ENCODE measurements at regions not wholly inside any gene's neighbourhood (a gene's known extent, or its start where the extent isn't known, plus 50 kb on each side); places are given as distances from the start of the nearest gene placed in this dataset.

GRCh38 chr14:51533160-51533559 is 118.5 kb upstream of the FRMD6 start:
- H3K4me3 ChIP-seq (replicated peaks; ENCODE audit: low read depth, low read length), result no peak overlapping the region
- H3K36me3 ChIP-seq (ENCODE audit: control insufficient read depth, insufficient read depth, low read length), result no peaks in the 10 kb centered on the region
- H3K27me3 ChIP-seq (replicated peaks; ENCODE audit: control insufficient read depth, insufficient read depth, low read length), result no peaks in the 10 kb centered on the region
- TF ChIP-seq CTCF (IDR thresholded peaks at IDR 0.05; ENCODE audit: insufficient read depth, low read length, poor library complexity, severe bottlenecking), result no peak
- DNase-seq (ENCODE audit: extremely low read depth, insufficient read length), result no peak

DNA sequence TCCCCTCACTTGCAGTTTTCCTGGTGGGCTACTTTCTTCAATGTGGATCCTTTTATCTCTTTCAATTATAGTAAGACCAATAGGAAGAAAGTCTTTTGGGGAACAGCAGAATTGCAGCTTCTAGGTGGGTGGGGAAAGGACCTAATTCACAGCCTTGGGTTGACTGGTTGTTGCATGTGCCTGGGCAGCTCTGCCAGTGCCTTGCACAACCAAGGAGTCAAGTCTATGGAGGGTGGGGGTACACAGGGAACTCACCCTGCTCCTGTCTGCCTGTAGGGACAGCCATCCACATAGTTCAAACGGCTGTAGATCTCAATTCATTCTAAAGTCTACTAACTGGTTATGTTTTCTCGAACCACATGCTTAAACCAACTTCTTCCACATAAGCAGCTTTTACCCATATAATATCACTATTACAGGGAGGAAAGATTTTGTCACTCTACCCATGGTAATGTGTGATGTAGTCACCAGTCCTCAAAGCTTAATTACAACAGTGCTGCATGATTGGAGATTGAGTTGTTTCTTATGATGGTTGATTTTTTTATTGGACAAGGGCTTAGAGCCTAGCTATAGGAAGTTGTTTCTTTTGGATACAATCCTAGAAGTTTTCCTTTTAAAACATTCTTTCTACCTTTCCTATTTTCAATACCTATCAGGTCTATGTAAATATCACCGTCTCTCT is 117.7 kb upstream of the FRMD6 start:
- H3K27me3 ChIP-seq (replicated peaks; ENCODE audit: control insufficient read depth, insufficient read depth, low read length), result no peaks in the 10 kb centered on the region
- DNase-seq (ENCODE audit: extremely low read depth, insufficient read length), result no peak
- H3K36me3 ChIP-seq (ENCODE audit: control insufficient read depth, insufficient read depth, low read length), result no peaks in the 10 kb centered on the region
- TF ChIP-seq CTCF (IDR thresholded peaks at IDR 0.05; ENCODE audit: insufficient read depth, low read length, poor library complexity, severe bottlenecking), result no peak
- H3K4me3 ChIP-seq (replicated peaks; ENCODE audit: low read depth, low read length), result no peak overlapping the region

GRCh38 chr14:51534610-51535011 is 117.1 kb upstream of the FRMD6 start:
- no peak for DNase-seq (ENCODE audit: extremely low read depth, insufficient read length)
- H3K36me3 ChIP-seq (ENCODE audit: control insufficient read depth, insufficient read depth, low read length), result no peaks in the 10 kb centered on the region
- H3K27me3 ChIP-seq (replicated peaks; ENCODE audit: control insufficient read depth, insufficient read depth, low read length), result no peaks in the 10 kb centered on the region
- TF ChIP-seq CTCF (IDR thresholded peaks at IDR 0.05; ENCODE audit: insufficient read depth, low read length, poor library complexity, severe bottlenecking), result no peak
- no peak overlapping the region for H3K4me3 ChIP-seq (replicated peaks; ENCODE audit: low read depth, low read length)

GRCh38 chr14:51535443-51536044 is 116.2 kb upstream of the FRMD6 start:
- Histone ChIP-seq H3K36me3 (ENCODE audit: control insufficient read depth, insufficient read depth, low read length) (no peaks in the 10 kb centered on the region), H3K27me3 (replicated peaks; ENCODE audit: control insufficient read depth, insufficient read depth, low read length) (no peaks in the 10 kb centered on the region), H3K4me3 (replicated peaks; ENCODE audit: low read depth, low read length) (no peak overlapping the region)
- no peak for DNase-seq (ENCODE audit: extremely low read depth, insufficient read length)
- TF ChIP-seq CTCF (IDR thresholded peaks at IDR 0.05; ENCODE audit: insufficient read depth, low read length, poor library complexity, severe bottlenecking), result no peak

DNA sequence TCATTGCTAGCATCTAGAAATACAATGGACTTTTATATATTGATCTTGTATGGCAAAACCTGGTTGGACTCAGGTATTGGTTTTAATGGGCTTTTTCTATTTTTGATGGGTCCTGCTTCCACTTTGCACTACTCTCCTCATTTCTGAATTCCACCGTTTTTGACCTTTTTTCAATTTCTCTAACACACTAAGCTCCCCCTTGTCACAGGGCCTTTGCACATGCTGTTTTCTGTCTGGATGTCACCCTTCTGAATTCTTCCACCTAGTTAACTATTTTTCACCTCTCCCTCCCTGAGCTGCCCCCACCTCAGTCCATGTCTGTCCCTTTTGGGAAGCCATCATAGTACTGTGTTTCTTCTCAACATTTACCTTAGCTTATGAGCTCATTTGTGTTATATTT is 112.7 kb upstream of the FRMD6 start:
- TF ChIP-seq CTCF (IDR thresholded peaks at IDR 0.05; ENCODE audit: insufficient read depth, low read length, poor library complexity, severe bottlenecking), result no peak
- Histone ChIP-seq H3K36me3 (ENCODE audit: control insufficient read depth, insufficient read depth, low read length) (no peaks in the 10 kb centered on the region), H3K27me3 (replicated peaks; ENCODE audit: control insufficient read depth, insufficient read depth, low read length) (no peaks in the 10 kb centered on the region), H3K4me3 (replicated peaks; ENCODE audit: low read depth, low read length) (no peak overlapping the region)
- DNase-seq (ENCODE audit: extremely low read depth, insufficient read length), result no peak

All from GM06990 (cell line).